ENCODE measurements at regions not wholly inside any gene's neighbourhood (a gene's known extent, or its start where the extent isn't known, plus 50 kb on each side); places are given as distances from the start of the nearest gene placed in this dataset.

DNA sequence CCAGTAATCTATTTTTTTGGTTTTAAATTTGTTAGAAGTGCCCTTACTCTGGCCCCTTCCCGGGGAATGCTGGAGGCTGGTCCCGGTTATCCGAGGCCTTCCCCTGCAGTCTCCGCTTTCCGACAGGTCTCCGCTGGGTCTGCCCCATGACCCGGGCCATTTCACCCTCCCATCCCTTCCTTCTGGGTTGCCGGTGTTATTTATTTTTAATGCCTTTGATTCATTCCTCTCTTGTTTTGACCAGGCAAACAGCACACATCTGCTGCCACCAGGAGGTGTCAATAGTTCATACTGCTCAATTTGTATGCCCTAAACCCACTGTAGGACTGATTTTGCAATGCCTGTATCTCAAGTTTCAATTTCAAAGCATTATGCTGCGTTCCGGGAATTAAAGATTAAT is 113.2 kb upstream of the IRX5 start:
- TF ChIP-seq, protein P1, sequence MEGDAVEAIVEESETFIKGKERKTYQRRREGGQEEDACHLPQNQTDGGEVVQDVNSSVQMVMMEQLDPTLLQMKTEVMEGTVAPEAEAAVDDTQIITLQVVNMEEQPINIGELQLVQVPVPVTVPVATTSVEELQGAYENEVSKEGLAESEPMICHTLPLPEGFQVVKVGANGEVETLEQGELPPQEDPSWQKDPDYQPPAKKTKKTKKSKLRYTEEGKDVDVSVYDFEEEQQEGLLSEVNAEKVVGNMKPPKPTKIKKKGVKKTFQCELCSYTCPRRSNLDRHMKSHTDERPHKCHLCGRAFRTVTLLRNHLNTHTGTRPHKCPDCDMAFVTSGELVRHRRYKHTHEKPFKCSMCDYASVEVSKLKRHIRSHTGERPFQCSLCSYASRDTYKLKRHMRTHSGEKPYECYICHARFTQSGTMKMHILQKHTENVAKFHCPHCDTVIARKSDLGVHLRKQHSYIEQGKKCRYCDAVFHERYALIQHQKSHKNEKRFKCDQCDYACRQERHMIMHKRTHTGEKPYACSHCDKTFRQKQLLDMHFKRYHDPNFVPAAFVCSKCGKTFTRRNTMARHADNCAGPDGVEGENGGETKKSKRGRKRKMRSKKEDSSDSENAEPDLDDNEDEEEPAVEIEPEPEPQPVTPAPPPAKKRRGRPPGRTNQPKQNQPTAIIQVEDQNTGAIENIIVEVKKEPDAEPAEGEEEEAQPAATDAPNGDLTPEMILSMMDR (IDR thresholded peaks at IDR 0.05): no peak
- TF ChIP-seq POLR2A (IDR thresholded peaks at IDR 0.05) (no peak), EP300 (IDR thresholded peaks at IDR 0.05) (no peak)
